ENCODE measurements at regions not wholly inside any gene's neighbourhood (a gene's known extent, or its start where the extent isn't known, plus 50 kb on each side); places are given as distances from the start of the nearest gene placed in this dataset.
A peak's percentile ranks its signal among the peaks of the same experiment; 100 is the strongest.
"Not testable (repeated sequence)": the region's sequence is repeated elsewhere in the genome, so short reads cannot be mapped to it uniquely, and the experiment has no call there.

DNA sequence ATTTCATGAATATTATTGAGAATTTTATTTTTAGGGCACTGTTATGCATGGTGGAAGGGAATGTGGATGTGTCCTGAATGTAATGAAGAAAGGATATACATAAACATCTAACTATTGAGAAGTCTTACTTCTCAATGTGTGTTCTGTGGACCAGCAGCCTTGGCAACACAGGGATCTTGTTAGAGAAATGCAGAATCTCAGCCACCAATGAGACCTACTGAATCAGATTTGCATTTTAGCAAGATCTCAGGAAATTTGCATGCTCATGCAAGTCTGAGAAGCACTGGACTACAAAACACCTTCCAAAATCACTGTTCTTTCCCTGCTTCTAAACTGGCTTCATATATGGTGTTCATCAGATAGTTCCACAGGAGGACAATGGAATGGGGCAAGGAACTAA lies 139.7 kb upstream of the WDFY3 start:
- DNase-seq (ENCODE audit: low read depth) = no peak

DNA sequence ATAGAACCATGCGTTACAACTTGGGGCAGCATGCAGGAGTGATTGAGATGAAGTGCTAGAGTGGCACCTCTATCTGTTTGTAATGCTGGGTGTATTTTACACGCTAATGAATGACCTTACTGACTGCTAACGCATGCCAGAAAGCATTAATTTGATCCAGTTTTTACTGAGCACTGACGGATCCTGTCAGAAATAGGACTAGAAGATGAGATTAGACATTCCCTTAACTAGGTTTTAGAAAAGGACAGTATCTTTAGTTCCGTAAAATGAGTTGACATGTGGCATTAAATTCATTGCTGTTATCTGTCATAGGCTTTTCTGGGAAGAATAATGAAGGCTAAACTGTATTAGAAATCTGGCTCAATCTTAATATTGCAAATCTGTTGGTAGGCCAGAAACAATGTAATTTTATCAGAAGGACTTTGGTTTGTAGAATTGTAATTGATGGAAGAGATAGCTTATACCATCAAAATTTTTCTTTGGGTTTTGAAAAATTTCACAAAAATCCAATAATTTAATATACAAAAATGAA lies 140.4 kb upstream of the WDFY3 start:
- DNase-seq (ENCODE audit: low read depth) = no peak

DNA sequence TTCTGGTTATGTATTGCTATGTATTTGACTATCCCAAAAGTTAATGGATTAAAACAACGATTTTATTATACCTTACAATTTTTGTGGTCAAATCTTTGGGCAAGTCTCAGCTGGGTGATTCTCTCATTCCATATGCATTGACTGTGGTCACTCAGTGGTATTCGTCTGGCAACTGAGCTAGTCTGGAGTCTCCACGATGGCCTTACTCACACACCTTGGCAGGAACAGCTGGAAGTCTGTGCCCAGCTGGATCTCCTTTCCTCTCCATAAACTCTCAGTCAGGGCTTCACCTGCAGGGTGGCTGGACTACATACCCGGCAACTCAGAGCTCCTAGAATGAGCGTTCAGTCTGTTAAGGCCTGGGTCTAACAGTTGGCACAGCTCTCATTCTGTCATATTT lies 141.1 kb upstream of the WDFY3 start:
- no peak for DNase-seq (ENCODE audit: low read depth)

DNA sequence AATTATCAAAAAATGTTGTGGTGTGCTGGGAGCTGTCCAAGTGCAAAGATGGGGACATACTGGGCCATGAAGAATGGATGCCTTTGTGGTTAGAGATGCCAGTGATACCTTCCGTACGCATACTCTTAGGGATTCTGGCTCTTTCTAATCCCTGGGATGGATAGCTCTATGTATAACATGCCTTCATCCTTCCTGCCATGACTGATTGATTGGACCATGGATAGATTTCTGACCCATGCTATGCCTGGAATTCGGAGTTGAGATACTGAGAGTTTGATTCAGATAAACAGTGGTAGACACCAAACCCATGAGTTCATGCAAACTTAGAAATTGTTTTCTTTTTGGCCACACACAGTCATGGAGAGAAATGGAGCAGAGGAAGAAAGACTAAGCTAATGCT lies 147.2 kb upstream of the WDFY3 start:
- DNase-seq (ENCODE audit: low read depth) = peak; percentile 62

DNA sequence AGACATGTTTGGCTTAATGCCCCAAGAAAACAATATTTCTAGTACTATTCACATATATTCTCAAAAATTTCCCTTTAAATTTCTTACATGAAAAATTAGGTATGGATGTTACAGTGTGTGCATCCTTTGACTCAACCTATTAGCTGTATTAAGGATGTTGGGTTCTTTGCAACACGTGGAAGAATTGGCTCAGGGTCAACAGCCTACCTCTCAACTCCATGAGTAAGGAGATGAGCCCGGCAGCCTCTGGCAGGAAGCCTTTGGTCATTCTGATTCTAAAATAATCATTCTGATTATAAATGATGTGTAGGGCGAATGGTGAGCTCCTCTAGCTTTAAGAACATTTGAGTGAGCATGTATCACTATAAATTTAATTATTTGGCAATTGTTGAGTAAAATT lies 148.0 kb upstream of the WDFY3 start:
- DNase-seq (ENCODE audit: low read depth) = no peak

DNA sequence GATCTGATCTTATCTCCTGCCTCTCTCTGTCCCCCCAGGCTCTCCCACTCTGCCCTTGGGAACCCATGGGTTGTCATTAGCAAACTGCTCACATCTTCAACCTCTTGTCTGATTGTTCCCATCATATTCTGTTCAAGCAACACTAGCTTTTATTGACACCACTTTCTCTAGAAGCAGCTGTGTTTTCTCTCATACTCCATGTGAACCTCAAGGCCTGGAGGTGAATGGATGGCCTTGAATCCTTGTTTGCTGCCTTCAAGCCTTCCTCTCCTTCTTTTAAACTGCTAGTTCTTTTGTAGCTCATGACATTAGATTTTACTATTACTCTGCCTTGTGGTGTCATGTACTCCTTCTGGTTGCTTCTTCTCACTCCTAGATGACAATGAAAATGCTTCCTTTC lies 149.5 kb upstream of the WDFY3 start:
- DNase-seq (ENCODE audit: low read depth) = no peak

DNA sequence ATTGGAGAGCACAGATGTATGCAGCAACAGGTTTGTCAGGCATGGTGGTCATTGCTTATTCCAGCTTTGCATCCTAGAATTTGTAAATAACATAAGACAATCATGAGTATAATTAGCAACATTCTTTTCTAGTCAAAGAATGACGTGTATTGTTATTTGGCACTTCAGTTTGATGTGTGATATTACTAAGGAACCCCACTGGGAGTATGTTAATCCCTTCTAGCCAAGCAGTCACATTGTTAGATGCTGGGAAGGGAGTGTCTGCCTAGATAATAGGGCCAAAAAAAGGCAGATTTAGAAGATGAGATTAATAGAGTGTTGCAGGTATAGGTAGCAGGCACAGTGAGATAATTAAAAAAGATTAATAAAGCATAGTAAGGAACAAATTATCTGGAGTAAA lies 159.2 kb upstream of the WDFY3 start:
- DNase-seq (ENCODE audit: low read depth) = no peak

DNA sequence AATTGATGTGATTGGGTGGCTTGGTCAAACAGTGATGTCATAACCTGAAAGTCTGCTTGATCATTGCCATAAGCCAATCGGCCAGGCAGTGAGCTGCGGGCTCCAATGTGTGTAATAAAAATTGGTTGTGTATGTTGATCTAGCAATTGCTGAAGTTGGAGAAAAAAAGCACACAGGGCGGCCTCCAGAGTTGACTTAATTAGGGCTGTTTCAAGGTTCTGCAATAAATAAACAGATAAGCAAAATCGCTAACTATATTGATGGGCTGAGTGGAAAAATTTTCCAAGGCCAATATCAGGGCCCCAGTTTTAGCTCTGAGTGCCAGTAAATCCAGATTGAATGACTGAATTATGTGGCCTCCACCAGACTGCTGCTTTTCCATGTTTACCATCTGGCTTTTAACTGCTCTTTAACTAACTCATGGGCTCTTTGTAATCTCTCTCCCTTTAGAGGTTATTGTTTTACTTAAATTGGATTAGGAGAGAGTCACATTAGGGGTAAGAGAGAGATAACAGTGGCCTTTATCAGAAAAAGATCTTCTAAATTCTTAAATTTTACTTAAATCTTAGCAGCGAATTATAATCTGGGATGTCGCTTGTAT lies 160.6 kb upstream of the WDFY3 start:
- no peak for DNase-seq (ENCODE audit: low read depth)

DNA sequence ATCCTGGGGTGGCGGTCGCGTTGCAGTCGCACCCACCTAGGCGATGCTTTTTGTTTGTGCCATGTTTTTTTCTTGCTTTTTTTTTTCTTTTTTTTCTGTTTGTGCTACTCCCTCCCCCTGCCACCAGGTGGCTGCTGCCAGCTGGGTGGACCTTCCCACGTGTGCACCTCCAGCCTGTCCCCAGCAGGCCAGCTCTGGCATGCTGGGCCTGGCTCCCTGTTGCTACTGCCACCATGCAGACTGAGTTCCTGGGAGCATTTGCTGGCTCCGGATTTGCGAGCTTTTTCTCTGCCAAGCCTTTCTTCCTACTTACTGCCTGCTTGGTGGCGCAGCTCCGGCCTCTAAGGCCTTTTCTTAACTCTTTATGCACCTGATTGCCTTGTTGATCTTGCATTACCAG lies 161.2 kb upstream of the WDFY3 start:
- no peak for DNase-seq (ENCODE audit: low read depth)

DNA sequence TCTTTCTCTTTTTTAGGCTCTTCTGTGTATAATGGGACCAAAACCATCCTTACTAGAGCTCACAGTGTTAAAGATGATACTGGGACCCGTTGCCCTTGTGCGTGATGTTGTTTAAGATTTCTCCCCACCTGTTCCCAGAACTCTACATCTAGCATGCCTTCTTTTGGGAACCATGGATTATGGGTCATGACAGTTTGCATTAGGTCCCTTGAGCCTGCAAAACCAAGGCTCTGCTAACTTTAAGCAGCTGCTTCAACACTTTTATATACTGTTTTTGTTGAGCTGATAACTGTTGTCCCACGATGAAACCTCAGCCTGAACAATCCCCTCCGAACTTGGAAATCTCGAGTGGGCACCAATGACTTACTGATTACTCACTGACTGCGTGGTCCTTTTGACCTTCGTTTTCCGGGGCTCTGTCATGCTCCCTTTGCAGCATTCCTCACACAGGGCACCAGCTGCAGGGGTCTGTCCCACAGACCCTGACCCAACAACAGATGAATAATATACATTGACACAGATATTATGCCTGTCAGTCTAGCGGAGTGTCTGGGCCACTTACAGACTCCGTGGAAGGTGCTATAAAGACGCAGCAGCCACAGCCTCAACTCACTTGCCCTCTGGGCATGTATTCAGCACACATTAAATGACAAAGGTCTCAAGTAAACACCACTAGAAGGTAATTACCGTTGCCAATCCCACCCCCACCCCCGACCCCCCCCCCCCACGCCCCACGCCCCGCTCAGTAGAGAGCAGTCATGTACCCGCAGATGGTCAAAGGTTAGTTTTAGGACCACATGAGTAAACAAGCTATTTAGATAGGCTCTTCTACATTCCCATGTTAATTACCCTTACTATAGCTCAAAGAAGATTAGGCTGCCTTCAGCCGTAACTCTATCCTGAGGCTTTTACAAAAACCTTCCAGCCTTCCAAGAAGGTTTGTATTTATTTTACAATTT lies 162.0 kb upstream of the WDFY3 start:
- no peak for DNase-seq (ENCODE audit: low read depth)

DNA sequence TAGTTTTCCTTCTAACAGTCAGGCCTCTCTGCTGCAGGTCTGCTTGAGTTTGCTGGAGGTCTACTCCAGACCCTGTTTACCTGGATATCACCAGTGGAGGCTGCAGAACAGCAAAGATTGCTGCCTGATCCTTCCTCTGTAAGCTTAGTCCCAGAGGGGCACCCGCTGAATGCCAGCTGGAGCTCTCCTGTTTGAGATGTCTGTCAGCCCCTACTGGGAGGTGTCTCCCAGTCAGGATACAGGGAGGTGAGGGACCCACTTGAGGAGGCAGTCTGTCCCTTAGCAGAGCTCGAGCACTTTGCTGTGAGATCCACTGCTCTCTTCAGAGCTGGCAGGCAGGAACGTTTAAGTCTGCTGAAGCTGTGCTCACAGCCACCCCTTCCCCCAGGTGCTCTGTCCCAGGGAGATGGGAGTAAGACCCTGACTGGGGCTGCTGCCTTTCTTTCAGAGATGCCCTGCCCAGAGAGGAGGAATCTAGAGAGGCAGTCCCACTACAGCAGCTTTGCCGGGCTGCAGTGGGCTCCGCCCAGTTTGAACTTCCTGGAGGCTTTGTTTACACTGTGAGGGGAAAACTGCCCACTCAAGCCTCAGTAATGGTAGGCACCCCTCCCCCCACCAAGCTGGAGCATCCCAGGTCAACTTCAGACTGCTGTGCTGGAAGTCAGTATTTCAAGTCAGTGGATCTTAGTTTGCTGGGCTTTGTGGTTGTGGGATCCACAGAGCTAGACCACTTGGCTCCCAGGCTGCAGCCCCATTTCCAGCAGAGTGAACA lies 163.1 kb upstream of the WDFY3 start:
- not testable (repeated sequence) for DNase-seq (ENCODE audit: low read depth)

DNA sequence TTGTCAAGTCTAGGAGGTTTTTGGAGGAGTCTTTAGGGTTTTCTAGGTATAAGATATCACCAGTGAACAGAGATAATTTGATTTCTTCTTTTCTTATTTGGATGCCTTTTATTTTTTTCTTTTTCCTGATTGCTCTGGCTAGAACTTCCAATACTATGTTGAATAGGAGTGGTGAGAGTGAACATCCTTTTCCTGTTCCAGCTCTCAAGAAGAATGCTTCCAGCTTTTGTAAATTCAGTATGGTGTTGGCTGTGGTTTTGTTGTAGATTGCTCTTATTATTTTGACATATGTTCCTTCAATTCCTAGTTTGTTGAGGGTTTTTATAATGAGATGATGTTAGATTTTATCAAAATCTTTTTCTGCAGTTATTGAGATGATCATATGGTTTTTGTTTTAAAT lies 165.6 kb upstream of the WDFY3 start:
- DNase-seq (ENCODE audit: low read depth) = no peak

DNA sequence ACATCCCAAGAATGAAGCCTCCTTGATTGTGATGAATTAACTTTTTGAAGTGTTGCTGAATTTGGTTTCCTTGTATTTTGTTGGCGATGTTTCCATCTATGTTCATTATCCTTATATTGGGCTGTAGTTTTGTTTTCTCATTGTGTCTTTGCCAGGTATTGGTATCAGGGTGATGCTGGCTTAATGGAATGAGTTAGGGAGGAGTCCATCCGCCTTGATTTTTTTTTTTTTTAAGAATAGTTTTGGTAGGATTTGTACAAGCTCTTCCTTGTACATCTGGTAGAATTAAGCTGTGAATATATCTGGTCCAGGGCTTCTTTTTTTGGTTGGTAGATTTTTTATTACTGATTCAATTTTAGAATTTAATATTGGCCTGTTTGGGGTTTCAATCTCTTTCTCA lies 166.1 kb upstream of the WDFY3 start:
- DNase-seq (ENCODE audit: low read depth) = no peak

DNA sequence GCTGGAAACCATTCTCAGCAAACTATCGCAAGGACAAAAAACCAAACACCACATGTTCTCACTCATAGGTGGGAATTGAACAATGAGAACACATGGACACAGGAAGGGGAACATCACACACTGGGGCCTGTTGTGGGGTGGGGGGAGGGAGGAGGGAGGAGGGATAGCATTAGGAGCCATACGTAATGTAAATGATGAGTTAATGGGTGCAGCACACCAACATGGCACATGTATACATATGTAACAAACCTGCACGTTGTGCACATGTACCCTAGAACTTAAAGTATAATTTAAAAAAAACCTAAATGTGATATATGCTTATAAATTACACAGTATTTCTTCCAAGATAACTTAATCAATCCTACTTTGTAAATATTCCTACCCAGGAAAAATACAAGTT lies 173.3 kb upstream of the WDFY3 start:
- DNase-seq (ENCODE audit: low read depth) = not testable (repeated sequence)

DNA sequence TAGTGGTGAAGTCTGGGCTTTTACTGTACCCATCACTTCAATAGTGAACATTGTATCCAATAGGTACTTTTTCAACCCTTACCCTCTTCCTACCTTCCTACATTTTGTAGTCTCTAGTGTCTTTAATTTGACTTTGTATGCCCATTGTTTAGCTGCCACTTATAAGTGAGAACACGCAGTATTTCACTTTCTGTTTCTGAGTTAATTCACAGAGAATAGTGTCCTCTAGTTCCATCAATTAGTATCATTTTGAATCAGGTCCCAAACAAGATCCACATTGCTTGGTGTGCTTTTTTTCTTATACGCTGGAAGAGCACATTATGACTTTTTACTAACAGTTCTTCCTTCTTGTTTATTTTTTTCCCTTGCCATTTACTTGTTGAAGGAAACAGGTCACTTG lies 176.0 kb upstream of the WDFY3 start:
- DNase-seq (ENCODE audit: low read depth) = no peak

DNA sequence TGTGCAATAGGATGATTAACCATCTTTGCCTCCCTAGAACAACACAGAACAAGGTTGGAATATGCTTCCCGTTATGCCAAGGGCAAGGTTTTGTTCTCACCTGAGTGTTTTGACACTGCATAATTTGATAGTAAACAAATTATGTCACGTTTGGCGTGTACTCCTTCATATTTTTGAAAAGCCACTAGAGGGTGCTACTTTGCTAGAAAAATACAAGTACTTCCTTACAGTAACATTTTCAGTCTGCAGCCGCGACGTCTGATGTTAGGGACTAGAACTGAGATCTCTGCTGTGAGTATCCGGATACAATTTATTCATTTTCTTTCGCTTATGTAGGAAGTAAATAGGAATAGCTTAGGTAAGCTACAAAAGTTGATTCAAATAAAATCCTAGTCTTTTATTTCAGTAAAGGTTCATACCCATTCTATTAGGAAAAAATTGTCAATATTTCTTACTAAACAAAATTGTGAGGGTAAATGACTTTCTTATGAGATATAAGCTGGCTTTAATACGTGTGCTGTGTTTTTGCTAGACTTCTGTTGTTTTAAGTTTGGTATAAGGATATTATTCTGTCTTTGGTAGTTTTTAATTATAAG lies 181.1 kb upstream of the WDFY3 start:
- DNase-seq (ENCODE audit: low read depth) = peak; percentile 11

DNA sequence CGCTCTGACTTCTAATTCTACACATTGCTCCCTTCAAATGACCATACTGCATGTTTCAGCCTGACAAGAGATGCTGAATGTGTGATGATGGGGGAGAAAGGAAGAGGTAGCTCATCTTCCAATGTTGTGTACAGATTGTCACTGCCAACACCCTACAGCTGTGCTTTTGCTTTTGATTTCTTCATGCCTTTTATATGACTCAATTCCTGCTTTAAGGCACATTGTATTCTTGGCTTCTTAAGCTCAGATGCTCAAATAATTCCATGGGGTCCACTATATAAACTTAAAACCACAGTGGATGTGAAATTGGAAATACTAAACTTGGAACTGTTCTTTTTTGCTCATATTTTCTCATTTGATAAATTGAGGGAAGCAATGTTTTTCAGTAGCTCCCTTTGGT lies 183.2 kb upstream of the WDFY3 start:
- DNase-seq (ENCODE audit: low read depth) = peak; percentile 17

DNA sequence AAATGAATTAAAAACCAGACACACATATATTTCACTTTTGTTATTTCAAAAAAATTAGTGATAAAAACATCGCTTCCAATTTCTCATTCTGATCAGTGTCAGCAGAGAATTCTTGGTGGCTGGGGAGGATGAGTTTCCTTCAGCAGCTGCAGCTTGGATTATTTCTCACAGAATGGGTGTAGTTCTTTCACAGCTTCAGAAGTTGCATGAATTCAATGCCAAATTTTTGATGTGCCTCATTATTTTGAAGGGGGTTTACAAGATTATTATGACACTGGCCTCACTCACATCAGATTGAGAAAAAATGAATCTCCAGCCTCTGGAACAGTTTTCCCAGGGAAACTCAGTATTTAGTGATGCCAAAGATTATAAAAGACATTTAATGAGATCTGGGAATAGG lies 184.9 kb upstream of the WDFY3 start:
- DNase-seq (ENCODE audit: low read depth) = no peak

DNA sequence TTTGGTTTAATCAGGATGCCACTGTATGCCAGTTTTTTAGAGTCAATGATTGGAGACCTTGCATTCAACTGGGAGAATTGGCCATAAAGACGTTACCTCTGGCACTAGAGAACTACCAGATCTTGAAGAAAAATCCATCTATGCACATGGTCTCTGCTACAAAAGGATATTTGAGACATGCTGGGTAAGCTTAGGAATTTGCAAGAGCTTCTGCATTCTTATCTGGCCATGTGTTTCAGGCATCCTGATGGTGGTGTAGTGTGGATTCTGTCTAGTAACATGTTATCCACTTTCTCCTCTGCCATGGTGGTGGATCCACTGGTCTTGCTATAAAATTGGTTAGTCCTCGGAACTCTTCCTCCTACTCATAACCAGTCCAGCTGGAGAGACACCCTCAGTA lies 185.3 kb upstream of the WDFY3 start:
- no peak for DNase-seq (ENCODE audit: low read depth)

DNA sequence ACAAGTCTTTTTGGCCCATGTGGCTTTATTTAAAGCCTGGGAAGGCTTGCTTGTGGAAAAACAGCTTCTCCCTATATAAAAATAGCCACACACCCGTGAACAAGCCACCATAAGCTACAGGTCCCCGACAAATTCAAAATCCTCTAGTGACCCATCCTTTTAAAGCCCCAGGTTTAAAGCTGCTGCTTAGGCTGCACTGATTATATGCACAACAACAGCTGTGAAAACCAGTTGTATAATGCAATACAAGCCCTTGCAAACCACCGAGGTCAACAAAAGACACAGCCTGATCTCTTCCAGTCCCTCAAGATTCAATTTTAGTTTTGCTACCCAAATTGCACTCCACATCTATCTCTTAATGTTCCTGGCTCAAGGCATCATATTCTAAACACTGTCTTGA lies 186.0 kb upstream of the WDFY3 start:
- DNase-seq (ENCODE audit: low read depth) = no peak

DNA sequence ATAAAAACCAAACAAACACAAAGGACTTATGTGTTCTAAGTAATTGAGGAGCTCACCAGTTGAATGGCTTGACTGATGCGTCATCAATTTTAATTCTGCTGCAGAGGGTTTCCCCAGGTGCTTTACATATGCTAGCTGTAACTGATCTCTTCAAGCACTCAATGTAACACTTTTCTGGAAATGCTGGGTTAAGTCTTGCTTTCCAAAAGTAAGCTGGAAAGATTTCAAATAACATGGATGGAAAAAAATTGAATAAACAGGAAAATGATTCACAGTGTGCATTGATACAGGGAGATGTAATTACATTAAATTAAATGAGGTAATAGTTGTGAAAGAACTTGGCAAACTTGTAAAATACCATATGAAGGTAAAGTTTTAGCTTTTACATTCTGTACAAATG lies 186.7 kb upstream of the WDFY3 start:
- no peak for DNase-seq (ENCODE audit: low read depth)

DNA sequence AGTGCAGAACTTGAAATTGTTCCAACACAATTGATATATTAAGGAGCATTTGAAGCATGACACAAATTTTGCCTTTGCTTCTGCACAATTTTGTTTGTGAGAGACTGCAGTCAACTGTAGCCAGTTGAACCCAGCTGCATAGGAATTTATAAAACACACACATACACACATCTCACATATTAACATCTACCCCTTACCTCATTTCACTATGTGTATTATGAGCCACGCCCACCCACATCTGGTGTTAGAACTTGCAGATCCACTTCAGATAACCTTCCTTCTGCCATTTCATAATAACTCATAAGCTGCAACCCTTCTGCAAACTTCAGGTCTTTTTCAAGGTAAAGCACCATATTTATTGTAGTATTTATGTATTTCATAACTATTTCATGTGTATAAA lies 188.1 kb upstream of the WDFY3 start:
- DNase-seq (ENCODE audit: low read depth) = no peak

Measured in HS-27A (cell line).